ENCODE measurements at regions not wholly inside any gene's neighbourhood (a gene's known extent, or its start where the extent isn't known, plus 50 kb on each side); places are given as distances from the start of the nearest gene placed in this dataset.
A peak's percentile ranks its signal among the peaks of the same experiment; 100 is the strongest.

DNA sequence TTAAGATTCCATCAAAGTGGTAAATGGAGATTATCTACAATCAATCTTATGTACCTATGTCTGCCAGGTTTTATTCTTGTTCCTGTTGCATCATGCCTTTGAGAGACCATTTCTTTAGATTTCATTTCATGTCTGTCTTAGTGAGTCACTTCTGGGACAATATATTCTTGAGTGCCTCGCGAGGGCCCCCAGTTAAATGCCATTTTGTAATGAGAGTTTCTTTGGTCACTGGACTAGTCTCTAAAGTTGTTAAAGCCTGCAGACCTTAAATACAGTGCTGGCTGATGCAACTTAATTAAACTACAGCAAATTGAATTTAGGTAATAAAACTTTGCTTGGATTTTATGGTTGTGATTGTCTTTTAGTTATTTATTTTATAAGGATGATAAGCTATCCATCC lies 87.2 kb upstream of the PITX2 start:
- no peaks in the 10 kb centered on the region for H3K36me3 ChIP-seq (ENCODE audit: low read length)
- H3K4me3 ChIP-seq (ENCODE audit: insufficient read depth, low read length, poor library complexity, severe bottlenecking), result no peak overlapping the region
- H3F3A ChIP-seq (ENCODE audit: insufficient read depth), result peaks cover 13% of the 10 kb centered on the region
- H3K9me2 ChIP-seq (replicated peaks; ENCODE audit: insufficient read depth, low read length), result no peaks in the 10 kb centered on the region
- peak overlapping the region; percentile 17 for H3K4me2 ChIP-seq (ENCODE audit: low read depth, low read length, poor library complexity, severe bottlenecking)
- H3K27me3 ChIP-seq (ENCODE audit: low read length), result no peaks in the 10 kb centered on the region
- TF ChIP-seq, protein P1, sequence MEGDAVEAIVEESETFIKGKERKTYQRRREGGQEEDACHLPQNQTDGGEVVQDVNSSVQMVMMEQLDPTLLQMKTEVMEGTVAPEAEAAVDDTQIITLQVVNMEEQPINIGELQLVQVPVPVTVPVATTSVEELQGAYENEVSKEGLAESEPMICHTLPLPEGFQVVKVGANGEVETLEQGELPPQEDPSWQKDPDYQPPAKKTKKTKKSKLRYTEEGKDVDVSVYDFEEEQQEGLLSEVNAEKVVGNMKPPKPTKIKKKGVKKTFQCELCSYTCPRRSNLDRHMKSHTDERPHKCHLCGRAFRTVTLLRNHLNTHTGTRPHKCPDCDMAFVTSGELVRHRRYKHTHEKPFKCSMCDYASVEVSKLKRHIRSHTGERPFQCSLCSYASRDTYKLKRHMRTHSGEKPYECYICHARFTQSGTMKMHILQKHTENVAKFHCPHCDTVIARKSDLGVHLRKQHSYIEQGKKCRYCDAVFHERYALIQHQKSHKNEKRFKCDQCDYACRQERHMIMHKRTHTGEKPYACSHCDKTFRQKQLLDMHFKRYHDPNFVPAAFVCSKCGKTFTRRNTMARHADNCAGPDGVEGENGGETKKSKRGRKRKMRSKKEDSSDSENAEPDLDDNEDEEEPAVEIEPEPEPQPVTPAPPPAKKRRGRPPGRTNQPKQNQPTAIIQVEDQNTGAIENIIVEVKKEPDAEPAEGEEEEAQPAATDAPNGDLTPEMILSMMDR (IDR thresholded peaks at IDR 0.05; ENCODE audit: insufficient read depth, low read length, poor library complexity, severe bottlenecking), result no peak
- no peak for TF ChIP-seq EZH2phosphoT487 (conservative IDR thresholded peaks at IDR 0.05; ENCODE audit: low read length)
- H4K20me1 ChIP-seq (ENCODE audit: low read depth, low read length), result no peaks in the 10 kb centered on the region
- peaks cover 38% of the 10 kb centered on the region for H3K79me2 ChIP-seq (ENCODE audit: insufficient read depth, low read length)
- H3K9me3 ChIP-seq (ENCODE audit: insufficient read depth, low read length), result no peaks in the 10 kb centered on the region
- H3K27ac ChIP-seq (ENCODE audit: low read depth, low read length), result peak overlapping the region; percentile 40; the same call in 1 of the 2 replicates
- H3K9ac ChIP-seq (ENCODE audit: low read length), result no peak overlapping the region
- no peak overlapping the region for H2AFZ ChIP-seq (ENCODE audit: low read depth, low read length, severe bottlenecking)

DNA sequence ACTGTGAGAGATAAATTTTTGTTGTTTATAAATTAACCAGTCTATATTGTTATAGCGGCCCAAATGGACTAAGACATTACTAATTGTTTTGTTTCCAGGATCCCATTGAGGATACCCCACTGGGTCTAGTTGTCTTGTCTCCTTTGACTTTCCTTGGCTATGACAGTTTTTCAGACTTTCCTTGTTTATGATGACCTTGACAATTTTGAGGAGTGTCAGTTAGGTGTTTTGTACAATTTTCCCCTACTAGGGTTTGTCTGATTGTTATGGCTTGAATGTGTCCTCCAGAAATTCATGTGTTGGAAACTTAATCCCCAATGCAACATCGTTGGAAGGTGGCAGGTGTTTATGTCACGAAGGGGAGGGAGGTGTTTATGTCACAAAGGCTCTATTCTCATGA lies 89.6 kb upstream of the PITX2 start:
- H3K79me2 ChIP-seq (ENCODE audit: insufficient read depth, low read length), result peaks cover 30% of the 10 kb centered on the region
- H4K20me1 ChIP-seq (ENCODE audit: low read depth, low read length), result no peaks in the 10 kb centered on the region
- no peaks in the 10 kb centered on the region for H3F3A ChIP-seq (ENCODE audit: insufficient read depth)
- no peaks in the 10 kb centered on the region for H3K9me2 ChIP-seq (replicated peaks; ENCODE audit: insufficient read depth, low read length)
- no peak overlapping the region for H3K4me3 ChIP-seq (ENCODE audit: insufficient read depth, low read length, poor library complexity, severe bottlenecking)
- no peaks in the 10 kb centered on the region for H3K27me3 ChIP-seq (ENCODE audit: low read length)
- no peaks in the 10 kb centered on the region for H3K9me3 ChIP-seq (ENCODE audit: insufficient read depth, low read length)
- no peak overlapping the region for H3K9ac ChIP-seq (ENCODE audit: low read length)
- no peak overlapping the region for H3K4me2 ChIP-seq (ENCODE audit: low read depth, low read length, poor library complexity, severe bottlenecking)
- no peaks in the 10 kb centered on the region for H3K36me3 ChIP-seq (ENCODE audit: low read length)
- H3K27ac ChIP-seq (ENCODE audit: low read depth, low read length), result no peak overlapping the region
- TF ChIP-seq EZH2phosphoT487 (conservative IDR thresholded peaks at IDR 0.05; ENCODE audit: low read length), result no peak
- TF ChIP-seq, protein P1 (IDR thresholded peaks at IDR 0.05; ENCODE audit: insufficient read depth, low read length, poor library complexity, severe bottlenecking), result no peak
- no peak overlapping the region for H2AFZ ChIP-seq (ENCODE audit: low read depth, low read length, severe bottlenecking)

DNA sequence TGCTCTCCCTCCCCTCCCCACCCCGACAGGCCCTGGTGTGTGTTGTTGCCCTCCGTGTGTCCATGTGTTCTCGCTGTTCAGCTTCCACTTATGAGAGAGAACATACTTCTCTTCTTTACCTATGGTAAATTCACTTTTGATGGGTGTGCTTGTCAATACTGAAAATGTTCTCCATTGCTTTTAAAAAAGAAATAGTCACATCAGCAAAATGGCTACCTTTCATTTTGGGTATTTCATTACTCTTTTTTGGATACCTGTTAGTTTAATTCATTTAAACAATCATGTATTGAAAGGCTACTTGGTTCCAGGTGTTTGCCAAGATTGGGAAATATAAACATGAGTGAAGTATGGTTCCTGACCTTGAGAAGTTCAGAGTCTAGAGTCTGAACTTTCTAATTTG lies 107.4 kb upstream of the PITX2 start:
- no peaks in the 10 kb centered on the region for H3K27me3 ChIP-seq (ENCODE audit: low read length)
- H4K20me1 ChIP-seq (ENCODE audit: low read depth, low read length), result no peaks in the 10 kb centered on the region
- no peaks in the 10 kb centered on the region for H3K9me3 ChIP-seq (ENCODE audit: insufficient read depth, low read length)
- H3K27ac ChIP-seq (ENCODE audit: low read depth, low read length), result no peak overlapping the region
- H3K36me3 ChIP-seq (ENCODE audit: low read length), result no peaks in the 10 kb centered on the region
- no peaks in the 10 kb centered on the region for H3K9me2 ChIP-seq (replicated peaks; ENCODE audit: insufficient read depth, low read length)
- no peak overlapping the region for H3K4me2 ChIP-seq (ENCODE audit: low read depth, low read length, poor library complexity, severe bottlenecking)
- no peaks in the 10 kb centered on the region for H3F3A ChIP-seq (ENCODE audit: insufficient read depth)
- no peak overlapping the region for H2AFZ ChIP-seq (ENCODE audit: low read depth, low read length, severe bottlenecking)
- TF ChIP-seq, protein P1 (IDR thresholded peaks at IDR 0.05; ENCODE audit: insufficient read depth, low read length, poor library complexity, severe bottlenecking), result no peak
- TF ChIP-seq EZH2phosphoT487 (conservative IDR thresholded peaks at IDR 0.05; ENCODE audit: low read length), result no peak
- H3K4me3 ChIP-seq (ENCODE audit: insufficient read depth, low read length, poor library complexity, severe bottlenecking), result no peak overlapping the region
- H3K79me2 ChIP-seq (ENCODE audit: insufficient read depth, low read length), result no peaks in the 10 kb centered on the region
- no peak overlapping the region for H3K9ac ChIP-seq (ENCODE audit: low read length)
